ENCODE measurements at regions not wholly inside any gene's neighbourhood (a gene's known extent, or its start where the extent isn't known, plus 50 kb on each side); places are given as distances from the start of the nearest gene placed in this dataset.

GRCh38 chr2:224198436-224198835, 159.3 kb upstream of the SERPINE2 start:
- Mint-ChIP-seq H3K27ac (no peak overlapping the region), H3K9me3 (peaks cover 8 to 9% of the 10 kb centered on the region in 2 donors), H3K36me3 (no peaks in the 10 kb centered on the region)
- DNase-seq (ENCODE audit: low spot score in 2 of 2) (no peak), ATAC-seq (no peak)

- Mint-ChIP-seq H3K36me3 (no peaks in the 10 kb centered on the region), H3K27ac (no peak overlapping the region), H3K9me3 (peaks cover 8 to 15% of the 10 kb centered on the region in 2 donors)
- ATAC-seq = no peak
- DNase-seq (ENCODE audit: low spot score in 2 of 2) = no peak
These were observed 157.7 kb upstream of the SERPINE2 start for GRCh38 chr2:224196810-224197209.

GRCh38 chr2:224195925-224196571, 157.0 kb upstream of the SERPINE2 start:
- no peak for DNase-seq (ENCODE audit: low spot score in 2 of 2)
- no peak for ATAC-seq
- no peak overlapping the region for H3K27ac Mint-ChIP-seq
- H3K36me3 Mint-ChIP-seq = no peaks in the 10 kb centered on the region
- peaks cover 8 to 15% of the 10 kb centered on the region in 2 donors for H3K9me3 Mint-ChIP-seq

GRCh38 chr2:224194161-224194560, 155.1 kb upstream of the SERPINE2 start:
- H3K9me3 Mint-ChIP-seq = peaks cover 8 to 15% of the 10 kb centered on the region in 2 donors
- DNase-seq (ENCODE audit: low spot score in 2 of 2) (no peak), ATAC-seq (no peak)
- H3K27ac Mint-ChIP-seq = peak overlapping the region in 1 of 2 donors; percentile 9
- H3K36me3 Mint-ChIP-seq = no peaks in the 10 kb centered on the region

- ATAC-seq = no peak
- Mint-ChIP-seq H3K36me3 (no peaks in the 10 kb centered on the region), H3K27ac (no peak overlapping the region), H3K9me3 (peaks cover 12 to 15% of the 10 kb centered on the region in 2 donors)
- no peak for DNase-seq (ENCODE audit: low spot score in 2 of 2)
These were observed 152.4 kb upstream of the SERPINE2 start for GRCh38 chr2:224191465-224191864.

GRCh38 chr2:224190936-224191270, 151.8 kb upstream of the SERPINE2 start:
- ATAC-seq = no peak
- DNase-seq (ENCODE audit: low spot score in 2 of 2) = no peak
- Mint-ChIP-seq H3K27ac (no peak overlapping the region), H3K36me3 (no peaks in the 10 kb centered on the region), H3K9me3 (peaks cover 12 to 15% of the 10 kb centered on the region in 2 donors)

GRCh38 chr2:224190234-224190935, 151.3 kb upstream of the SERPINE2 start:
- no peak overlapping the region for H3K27ac Mint-ChIP-seq
- H3K36me3 Mint-ChIP-seq = no peaks in the 10 kb centered on the region
- ATAC-seq (no peak), DNase-seq (ENCODE audit: low spot score in 2 of 2) (no peak)
- peaks cover 12 to 15% of the 10 kb centered on the region in 2 donors for H3K9me3 Mint-ChIP-seq

GRCh38 chr2:224187220-224187619, 148.1 kb upstream of the SERPINE2 start:
- peaks cover 0 to 4% of the 10 kb centered on the region in 2 donors for H3K9me3 Mint-ChIP-seq
- no peak for ATAC-seq
- no peak overlapping the region for H3K27ac Mint-ChIP-seq
- no peaks in the 10 kb centered on the region for H3K36me3 Mint-ChIP-seq
- DNase-seq (ENCODE audit: low spot score in 2 of 2) = no peak

GRCh38 chr2:224185023-224185601, 146.0 kb upstream of the SERPINE2 start:
- Mint-ChIP-seq H3K9me3 (peaks cover 0 to 4% of the 10 kb centered on the region in 2 donors), H3K27ac (no peak overlapping the region)
- ATAC-seq = no peak

GRCh38 chr2:224183086-224183485, 144.0 kb upstream of the SERPINE2 start:
- Mint-ChIP-seq H3K27ac (no peak overlapping the region), H3K9me3 (no peaks in the 10 kb centered on the region), H3K36me3 (no peaks in the 10 kb centered on the region)
- ATAC-seq (no peak), DNase-seq (ENCODE audit: low spot score in 2 of 2) (no peak)

More at GRCh38 chr2:224185023-224185601, 146.0 kb upstream of the SERPINE2 start:
- no peak for DNase-seq (ENCODE audit: low spot score in 2 of 2)
- H3K36me3 Mint-ChIP-seq = no peaks in the 10 kb centered on the region

- no peaks in the 10 kb centered on the region for H3K9me3 Mint-ChIP-seq
These were observed 143.4 kb upstream of the SERPINE2 start for GRCh38 chr2:224182498-224182897.

GRCh38 chr2:224181534-224182155, 142.6 kb upstream of the SERPINE2 start:
- H3K9me3 Mint-ChIP-seq = no peaks in the 10 kb centered on the region
- H3K36me3 Mint-ChIP-seq = no peaks in the 10 kb centered on the region
- no peak overlapping the region for H3K27ac Mint-ChIP-seq
- no peak for ATAC-seq
- no peak for DNase-seq (ENCODE audit: low spot score in 2 of 2)

More at GRCh38 chr2:224182498-224182897, 143.4 kb upstream of the SERPINE2 start:
- no peak for ATAC-seq
- Mint-ChIP-seq H3K27ac (no peak overlapping the region), H3K36me3 (no peaks in the 10 kb centered on the region)
- no peak for DNase-seq (ENCODE audit: low spot score in 2 of 2)

GRCh38 chr2:224180810-224181209, 141.7 kb upstream of the SERPINE2 start:
- ATAC-seq (no peak), DNase-seq (ENCODE audit: low spot score in 2 of 2) (no peak)
- Mint-ChIP-seq H3K36me3 (no peaks in the 10 kb centered on the region), H3K27ac (no peak overlapping the region), H3K9me3 (no peaks in the 10 kb centered on the region)

- DNase-seq (ENCODE audit: low spot score in 2 of 2) (no peak), ATAC-seq (no peak)
- Mint-ChIP-seq H3K9me3 (no peaks in the 10 kb centered on the region), H3K27ac (no peak overlapping the region), H3K36me3 (no peaks in the 10 kb centered on the region)
These were observed 139.0 kb upstream of the SERPINE2 start for GRCh38 chr2:224178056-224178455.

GRCh38 chr2:224175538-224175937, 136.5 kb upstream of the SERPINE2 start:
- DNase-seq (ENCODE audit: low spot score in 2 of 2) = no peak
- H3K9me3 Mint-ChIP-seq = no peaks in the 10 kb centered on the region
- ATAC-seq = no peak
- H3K27ac Mint-ChIP-seq = no peak overlapping the region
- H3K36me3 Mint-ChIP-seq = no peaks in the 10 kb centered on the region

- DNase-seq (ENCODE audit: low spot score in 2 of 2) (no peak), ATAC-seq (no peak)
- Mint-ChIP-seq H3K9me3 (no peaks in the 10 kb centered on the region), H3K27ac (no peak overlapping the region), H3K36me3 (no peaks in the 10 kb centered on the region)
These were observed 135.9 kb upstream of the SERPINE2 start for GRCh38 chr2:224174990-224175389.

- Mint-ChIP-seq H3K36me3 (no peaks in the 10 kb centered on the region), H3K9me3 (no peaks in the 10 kb centered on the region), H3K27ac (no peak overlapping the region)
- ATAC-seq = no peak
- DNase-seq (ENCODE audit: low spot score in 2 of 2) = no peak
These were observed 135.4 kb upstream of the SERPINE2 start for GRCh38 chr2:224174521-224174920.

All from activated naive CD4-positive, alpha-beta T cell treated with anti-CD3 and anti-CD28 coated beads, Interleukin-2, amount 50 U/mL, for 72 hours (primary cell).